ENCODE measurements at regions not wholly inside any gene's neighbourhood (a gene's known extent, or its start where the extent isn't known, plus 50 kb on each side); places are given as distances from the start of the nearest gene placed in this dataset.

DNA sequence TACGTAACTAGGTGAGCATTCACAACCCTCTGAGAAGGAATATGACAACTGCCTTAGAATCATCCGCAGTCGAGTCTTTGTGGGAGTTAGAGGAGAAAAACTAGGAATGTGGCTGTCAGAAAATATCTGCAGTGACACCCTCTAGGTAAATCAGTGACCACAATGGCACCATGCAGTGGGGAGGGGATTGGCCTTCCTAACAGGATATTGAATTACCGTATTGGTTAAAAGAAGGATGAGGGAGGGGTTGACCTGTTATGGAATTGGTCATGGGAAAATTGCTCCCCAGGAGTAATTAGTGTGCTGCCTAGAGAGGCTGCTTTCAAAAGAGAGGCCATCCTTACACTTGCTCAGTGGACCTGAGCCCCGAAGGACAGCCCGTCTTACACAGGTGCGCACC, 205.6 kb upstream of the SOX1 start:
- H4K8ac ChIP-seq (ENCODE audit: extremely low read depth, insufficient read depth, low read length), result no peak overlapping the region
- no peak overlapping the region for H2BK15ac ChIP-seq (ENCODE audit: low read length)
- H3K4me2 ChIP-seq (ENCODE audit: insufficient read depth in 1 of 2, low read depth in 2 of 2, low read length in 2 of 2), result no peak overlapping the region
- H3K14ac ChIP-seq (ENCODE audit: insufficient read length), result no peak overlapping the region
- no peak overlapping the region for H2AFZ ChIP-seq (ENCODE audit: low read length)
- no peak overlapping the region for H4K5ac ChIP-seq (ENCODE audit: insufficient read length, low read depth, low read length)
- no peaks in the 10 kb centered on the region for H3K36me3 ChIP-seq (ENCODE audit: control insufficient read depth in 2 of 4, insufficient read depth in 4 of 4, low read length in 3 of 4)
- no peak overlapping the region for H2BK5ac ChIP-seq (ENCODE audit: low read depth, low read length)
- no peaks in the 10 kb centered on the region for H3K79me2 ChIP-seq (ENCODE audit: control insufficient read depth in 1 of 2, insufficient read depth in 2 of 2, low read length in 2 of 2)
- no peak overlapping the region for H3K27ac ChIP-seq (ENCODE audit: low read depth, low read length)
- DNase-seq (ENCODE audit: low read depth in 1 of 2, low spot score in 2 of 2) (no peak), FAIRE-seq (no peak)
- H3K9me3 ChIP-seq (ENCODE audit: insufficient read depth in 2 of 2, low read depth in 1 of 2, low read length in 1 of 2), result 0 out of 4 replicates have a peak, but pooled peaks cover 0 to 3% of the 10 kb centered on the region in 2 experiments
- peaks cover 0 to 6% (median 1%) of the 10 kb centered on the region in 4 experiments; a peak in 4 of 7 replicates for H3K4me1 ChIP-seq (replicated peaks in 1 of 4; ENCODE audit: control insufficient read depth in 3 of 4, insufficient read depth in 4 of 4, low read length in 3 of 4)
- no peak overlapping the region for H4K91ac ChIP-seq (replicated peaks; ENCODE audit: insufficient read length, low read length)
- H3K56ac ChIP-seq (replicated peaks; ENCODE audit: insufficient read length, low read depth, low read length), result no peak overlapping the region
- WGBS, 2 experiments (ENCODE audit: extremely low coverage in 1 of 2, insufficient coverage in 1 of 2, insufficient read length in 1 of 2, insufficient replicate concordance in 2 of 2, low coverage in 1 of 2, low lambda C conversion rate in 2 of 2, missing lambda C conversion rate in 1 of 2), result 92% methylated on average over 6 of the region's 7 CpGs; no CpG with 5 or more reads in 1 of the 2 experiments
- H3K79me1 ChIP-seq (ENCODE audit: low read depth, low read length), result no peaks in the 10 kb centered on the region
- no peak overlapping the region for H2BK12ac ChIP-seq (ENCODE audit: low read depth, low read length)
- no peak overlapping the region for H3K23ac ChIP-seq (ENCODE audit: insufficient read length)
- H3K4me3 ChIP-seq (ENCODE audit: extremely low read depth in 1 of 4, insufficient read depth in 2 of 4, low read depth in 3 of 4, low read length in 4 of 4), result no peak overlapping the region
- H4K20me1 ChIP-seq (replicated peaks in 1 of 2; ENCODE audit: control insufficient read depth in 1 of 2, insufficient read depth in 2 of 2, low read length in 2 of 2), result no peaks in the 10 kb centered on the region
- CTCF ChIA-PET (ENCODE audit: partially characterized antibody), result interaction anchor here (0.7 kb wide), 1 partner anchor 15 kb away, joined by 3 read pairs; no protein-coding TSS in a partner anchor
- no peaks in the 10 kb centered on the region for H3K23me2 ChIP-seq (ENCODE audit: low read depth, low read length)
- POLR2A ChIA-PET (ENCODE audit: partially characterized antibody), result no interaction called here
- no peak overlapping the region for H3K9ac ChIP-seq (replicated peaks in 1 of 4; ENCODE audit: extremely low read depth in 1 of 4, low read depth in 3 of 4, low read length in 3 of 4)
- H2AK5ac ChIP-seq (ENCODE audit: low read depth, low read length), result no peak overlapping the region
- no peak overlapping the region for H2BK20ac ChIP-seq (ENCODE audit: low read length)
- no peaks in the 10 kb centered on the region for H3K27me3 ChIP-seq (replicated peaks in 1 of 4; ENCODE audit: control insufficient read depth in 3 of 4, extremely low read depth in 1 of 4, insufficient read depth in 3 of 4, low read length in 3 of 4)
- H3K4ac ChIP-seq (replicated peaks; ENCODE audit: insufficient read length, low read depth, low read length), result no peak overlapping the region
- no peak overlapping the region for H3K18ac ChIP-seq (ENCODE audit: extremely low read depth, low read length)
- H2BK120ac ChIP-seq (replicated peaks; ENCODE audit: low read depth, low read length), result no peak overlapping the region
- TF ChIP-seq BRCA1 (IDR thresholded peaks at IDR 0.05; ENCODE audit: low read depth, low read length) (no peak), GABPA (IDR thresholded peaks at IDR 0.05; ENCODE audit: borderline replicate concordance, insufficient read depth, low read length) (no peak), SRF (IDR thresholded peaks at IDR 0.05; ENCODE audit: low read depth, low read length) (no peak)
